ENCODE measurements at regions not wholly inside any gene's neighbourhood (a gene's known extent, or its start where the extent isn't known, plus 50 kb on each side); places are given as distances from the start of the nearest gene placed in this dataset.
A peak's percentile ranks its signal among the peaks of the same experiment; 100 is the strongest.

DNA sequence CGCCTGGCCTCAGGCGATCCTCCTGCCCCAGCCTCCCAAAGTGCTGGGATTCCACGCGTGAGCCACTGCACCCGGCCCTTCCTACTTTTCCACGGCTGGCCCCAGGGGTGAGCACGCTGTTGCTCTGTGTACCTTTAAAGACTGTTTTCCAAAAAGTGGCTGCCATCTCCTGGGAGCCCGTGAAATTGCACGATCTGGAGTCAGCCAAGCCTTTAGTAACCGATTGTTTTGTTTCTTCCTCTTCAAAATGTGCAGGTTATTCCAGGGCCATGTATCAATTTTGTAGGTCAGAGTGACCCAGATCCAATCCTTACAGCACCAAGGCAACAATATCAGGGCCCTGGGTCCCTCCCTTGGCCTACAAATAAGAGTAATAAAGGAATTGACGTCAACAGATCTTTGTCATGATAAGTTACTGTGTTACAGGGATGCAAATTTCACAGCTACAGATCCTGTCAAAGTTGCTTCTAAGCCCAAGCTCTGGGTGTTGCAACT, 135.6 kb upstream of the ZNF236 start:
- peak; percentile 27 for DNase-seq (ENCODE audit: insufficient read length, low spot score)
- FAIRE-seq: no peak

DNA sequence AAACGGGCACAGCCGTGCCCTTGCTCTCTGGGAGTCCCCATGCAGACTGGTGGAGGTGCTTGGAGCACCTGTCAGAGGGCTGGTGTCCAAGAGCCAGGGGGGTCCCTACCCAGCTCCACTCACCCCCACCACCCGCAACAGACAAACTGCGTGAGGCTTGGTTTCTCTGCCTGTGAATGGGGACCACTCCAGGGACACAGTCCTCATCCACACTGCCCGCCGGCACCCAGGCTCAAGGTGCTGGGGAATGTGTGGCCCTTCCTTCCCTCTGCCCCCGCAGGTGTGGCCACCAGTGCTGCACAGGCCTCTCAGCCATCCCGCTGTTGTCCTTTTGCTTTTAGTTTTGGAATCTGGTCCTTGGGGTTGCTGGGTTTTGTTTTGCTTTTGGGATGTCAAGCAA, 136.5 kb upstream of the ZNF236 start:
- DNase-seq (ENCODE audit: insufficient read length, low spot score): no peak
- no peak for FAIRE-seq

DNA sequence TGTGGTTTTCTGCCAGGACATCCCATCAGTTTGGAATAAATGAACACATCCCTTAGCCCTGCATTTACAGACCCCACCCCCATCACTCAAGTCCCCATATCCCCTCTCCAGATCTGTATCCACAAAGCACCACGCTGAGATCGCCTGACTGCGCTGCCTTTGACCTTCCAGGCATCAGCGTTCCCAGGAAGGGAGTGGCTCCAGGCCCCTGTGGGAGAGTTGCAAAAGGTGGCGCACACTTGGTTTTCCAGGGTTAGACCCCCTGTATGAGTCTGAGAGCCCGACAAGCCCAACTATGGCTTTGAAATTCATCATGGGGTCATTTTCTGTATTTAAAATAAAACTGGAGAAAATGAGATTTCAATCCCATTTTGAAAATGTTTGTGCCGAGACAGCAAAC, 137.0 kb upstream of the ZNF236 start:
- FAIRE-seq (no peak), DNase-seq (ENCODE audit: insufficient read length, low spot score) (no peak)

DNA sequence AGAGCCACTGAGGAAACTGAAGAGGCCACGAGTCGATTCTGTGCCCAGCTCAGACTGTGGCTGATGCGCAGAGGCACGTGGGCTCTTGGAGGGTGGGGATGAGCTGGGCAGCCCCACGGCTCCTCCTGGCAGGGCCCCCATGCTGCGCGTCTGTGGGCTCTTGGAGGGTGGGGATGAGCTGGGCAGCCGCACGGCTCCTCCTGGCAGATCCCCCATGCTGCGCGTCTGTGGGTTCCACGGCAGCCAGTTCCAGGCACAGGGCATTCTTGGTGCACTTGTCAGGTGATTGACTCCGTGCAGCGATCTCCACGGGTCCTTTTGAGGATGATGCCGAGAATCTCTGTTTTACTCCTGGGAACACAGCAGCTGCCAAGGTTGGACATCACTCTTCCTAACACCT, 138.1 kb upstream of the ZNF236 start:
- DNase-seq (ENCODE audit: insufficient read length, low spot score) (no peak), FAIRE-seq (no peak)

- FAIRE-seq (no peak), DNase-seq (ENCODE audit: insufficient read length, low spot score) (no peak)
Measured at GRCh38 chr18:76679945-76680344, 142.4 kb upstream of the ZNF236 start.

- FAIRE-seq (no peak), DNase-seq (ENCODE audit: insufficient read length, low spot score) (no peak)
Measured at GRCh38 chr18:76679259-76679658, 143.1 kb upstream of the ZNF236 start.

DNA sequence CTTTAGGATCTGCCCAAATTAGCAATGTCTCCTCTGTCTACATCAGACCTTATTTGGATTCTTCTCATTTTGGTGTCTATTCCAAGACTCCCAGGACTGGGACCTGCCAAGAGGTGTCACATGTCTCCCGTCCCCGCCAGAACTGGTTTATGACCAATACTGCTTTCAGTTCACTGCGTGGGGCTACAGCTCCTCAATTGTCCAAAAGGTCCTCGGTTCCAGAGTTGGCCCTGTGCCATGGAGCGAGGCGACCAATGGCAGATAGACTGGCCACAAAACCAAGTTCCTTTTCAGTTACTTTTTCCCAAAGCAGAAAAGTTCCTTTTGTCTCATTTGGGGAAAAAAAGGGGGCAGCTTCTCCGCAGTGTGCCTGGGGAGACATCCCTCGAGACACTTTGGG, 144.1 kb upstream of the ZNF236 start:
- DNase-seq (ENCODE audit: insufficient read length, low spot score) (no peak), FAIRE-seq (no peak)

- FAIRE-seq: no peak
- DNase-seq (ENCODE audit: insufficient read length, low spot score): no peak
Measured at GRCh38 chr18:76674596-76674995, 147.8 kb upstream of the ZNF236 start.

- FAIRE-seq: no peak
- DNase-seq (ENCODE audit: insufficient read length, low spot score): no peak
Measured at GRCh38 chr18:76673281-76674185, 148.8 kb upstream of the ZNF236 start.

DNA sequence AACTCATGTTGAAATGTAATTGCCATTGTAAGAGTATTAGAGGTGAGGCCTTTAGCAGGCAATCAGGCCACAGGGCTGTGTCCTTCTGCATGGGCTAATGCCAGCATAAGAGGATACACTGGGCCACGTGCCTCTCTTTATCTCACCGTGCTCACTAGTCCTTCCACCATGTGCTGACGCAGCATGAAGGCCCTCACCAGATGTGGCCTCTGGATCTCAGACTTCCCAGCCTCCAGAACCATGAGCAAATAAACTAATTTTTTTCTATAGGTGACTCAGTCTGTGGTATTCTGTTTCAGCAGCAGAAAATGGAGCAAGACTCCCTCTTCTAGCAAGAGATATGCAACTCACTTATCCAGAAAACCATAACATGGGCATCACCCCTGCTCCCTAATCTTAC, 149.7 kb upstream of the ZNF236 start:
- FAIRE-seq: no peak
- DNase-seq (ENCODE audit: insufficient read length, low spot score): no peak

- no peak for FAIRE-seq
- no peak for DNase-seq (ENCODE audit: insufficient read length, low spot score)
Measured at GRCh38 chr18:76670564-76671288, 151.6 kb upstream of the ZNF236 start.

- FAIRE-seq: no peak
Measured at GRCh38 chr18:76668546-76668945, 153.8 kb upstream of the ZNF236 start.

GRCh38 chr18:76668119-76668518, 154.2 kb upstream of the ZNF236 start:
- DNase-seq (ENCODE audit: insufficient read length, low spot score) (no peak), FAIRE-seq (no peak)

More at GRCh38 chr18:76668546-76668945, 153.8 kb upstream of the ZNF236 start:
- DNase-seq (ENCODE audit: insufficient read length, low spot score): no peak

GRCh38 chr18:76667603-76668002, 154.8 kb upstream of the ZNF236 start:
- FAIRE-seq (no peak), DNase-seq (ENCODE audit: insufficient read length, low spot score) (no peak)

DNA sequence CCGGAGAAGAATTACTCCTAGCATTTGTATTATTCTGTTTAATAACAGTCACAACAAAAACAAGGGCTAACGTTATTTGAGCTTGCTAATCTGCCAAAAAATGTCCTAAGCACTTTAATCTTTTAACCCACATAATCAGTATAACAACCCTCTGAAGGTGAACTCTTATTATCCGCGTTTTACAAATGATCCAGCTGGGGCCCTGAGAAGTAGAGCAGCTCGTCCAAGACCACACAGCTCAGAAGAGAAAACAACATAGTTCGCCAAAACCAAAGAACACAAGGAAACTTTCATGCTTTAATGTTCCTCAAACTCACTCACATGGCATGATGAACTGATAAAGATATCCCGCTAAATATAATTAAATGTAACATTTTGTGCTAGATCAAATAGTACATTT, 159.7 kb upstream of the ZNF236 start:
- no peak for FAIRE-seq
- DNase-seq (ENCODE audit: insufficient read length, low spot score): no peak

GRCh38 chr18:76660571-76661192, 161.7 kb upstream of the ZNF236 start:
- FAIRE-seq: no peak

GRCh38 chr18:76658627-76659026, 163.6 kb upstream of the ZNF516 start:
- DNase-seq (ENCODE audit: insufficient read length, low spot score) (no peak), FAIRE-seq (no peak)

More at GRCh38 chr18:76660571-76661192, 161.7 kb upstream of the ZNF236 start:
- no peak for DNase-seq (ENCODE audit: insufficient read length, low spot score)

DNA sequence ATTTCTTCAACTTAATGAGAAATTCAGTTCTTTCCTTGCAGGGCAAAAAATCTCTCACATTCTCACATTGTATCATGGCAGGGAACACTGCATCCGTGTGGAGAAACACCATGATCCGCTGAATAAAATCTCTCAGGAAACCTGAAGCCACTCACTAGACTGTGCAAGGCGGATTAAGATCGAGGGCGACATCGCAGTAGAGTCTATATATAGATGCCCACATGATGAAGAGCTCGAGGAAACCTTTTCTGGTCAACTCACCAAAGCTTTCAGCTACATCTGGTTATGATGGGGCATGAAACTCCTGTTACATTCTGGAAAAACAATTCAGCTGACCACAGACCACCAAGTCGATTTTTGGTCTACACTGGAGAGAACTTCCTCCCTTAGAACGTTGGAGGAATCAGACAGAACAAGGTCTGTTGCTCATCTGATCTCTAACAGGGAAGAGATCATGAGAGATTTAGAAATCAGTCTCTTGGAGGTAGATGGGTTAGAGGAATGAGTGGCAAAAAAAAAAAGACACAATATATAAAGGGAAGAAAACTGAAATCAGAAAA, 162.9 kb upstream of the ZNF516 start:
- FAIRE-seq (no peak), DNase-seq (ENCODE audit: insufficient read length, low spot score) (no peak)

GRCh38 chr18:76656925-76657827, 162.1 kb upstream of the ZNF516 start:
- DNase-seq (ENCODE audit: insufficient read length, low spot score) (no peak), FAIRE-seq (no peak)

- FAIRE-seq (no peak), DNase-seq (ENCODE audit: insufficient read length, low spot score) (no peak)
Measured at GRCh38 chr18:76654577-76654976, 159.5 kb upstream of the ZNF516 start.
